ENCODE measurements at regions not wholly inside any gene's neighbourhood (a gene's known extent, or its start where the extent isn't known, plus 50 kb on each side); places are given as distances from the start of the nearest gene placed in this dataset.

DNA sequence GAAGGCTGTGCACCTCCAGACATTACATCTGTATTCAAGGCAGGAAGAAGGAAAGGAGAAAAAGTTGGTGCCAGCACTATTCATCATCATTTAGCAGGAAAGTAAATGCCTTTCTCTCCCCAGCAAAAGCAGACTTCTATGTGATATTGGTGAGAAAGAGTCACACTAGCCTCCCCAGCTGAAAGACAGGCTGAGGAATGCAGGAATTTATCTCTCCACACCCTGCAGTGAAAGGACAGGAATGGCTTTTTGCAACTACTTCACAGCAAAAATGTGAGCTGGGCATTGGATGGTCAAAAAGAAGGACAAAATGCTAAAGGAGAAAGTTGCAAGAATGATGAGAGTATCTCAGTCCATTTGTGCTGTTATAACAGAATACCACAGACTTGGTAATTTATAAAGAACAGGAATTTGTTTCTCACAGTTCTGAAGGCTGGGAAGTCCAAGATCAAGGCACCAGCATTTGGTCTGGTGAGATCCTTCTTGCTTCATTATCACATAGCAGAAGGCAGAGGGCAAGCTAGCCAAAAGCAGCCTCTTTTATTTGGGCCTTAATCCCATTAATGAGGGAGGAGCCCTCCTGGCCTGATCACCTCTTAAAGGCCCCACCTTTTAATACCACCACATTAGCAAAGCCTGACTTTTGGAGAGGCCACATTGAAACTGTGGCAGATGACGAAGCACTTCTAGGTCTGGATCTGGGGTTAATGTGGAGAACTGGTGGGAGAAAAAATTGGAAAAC lies 388.1 kb upstream of the SLC14A2 start:
- no peak overlapping the region for H3K4me3 Mint-ChIP-seq
- H3K27ac Mint-ChIP-seq, result no peak overlapping the region
- H3K4me1 Mint-ChIP-seq (ENCODE audit: unreplicated experiment), result no peaks in the 10 kb centered on the region
- no peak for DNase-seq (ENCODE audit: extremely low spot score, unreplicated experiment)
- no peaks in the 10 kb centered on the region for H3K36me3 Mint-ChIP-seq
- H3K27me3 Mint-ChIP-seq, result no peaks in the 10 kb centered on the region
- TF ChIP-seq, protein P1, sequence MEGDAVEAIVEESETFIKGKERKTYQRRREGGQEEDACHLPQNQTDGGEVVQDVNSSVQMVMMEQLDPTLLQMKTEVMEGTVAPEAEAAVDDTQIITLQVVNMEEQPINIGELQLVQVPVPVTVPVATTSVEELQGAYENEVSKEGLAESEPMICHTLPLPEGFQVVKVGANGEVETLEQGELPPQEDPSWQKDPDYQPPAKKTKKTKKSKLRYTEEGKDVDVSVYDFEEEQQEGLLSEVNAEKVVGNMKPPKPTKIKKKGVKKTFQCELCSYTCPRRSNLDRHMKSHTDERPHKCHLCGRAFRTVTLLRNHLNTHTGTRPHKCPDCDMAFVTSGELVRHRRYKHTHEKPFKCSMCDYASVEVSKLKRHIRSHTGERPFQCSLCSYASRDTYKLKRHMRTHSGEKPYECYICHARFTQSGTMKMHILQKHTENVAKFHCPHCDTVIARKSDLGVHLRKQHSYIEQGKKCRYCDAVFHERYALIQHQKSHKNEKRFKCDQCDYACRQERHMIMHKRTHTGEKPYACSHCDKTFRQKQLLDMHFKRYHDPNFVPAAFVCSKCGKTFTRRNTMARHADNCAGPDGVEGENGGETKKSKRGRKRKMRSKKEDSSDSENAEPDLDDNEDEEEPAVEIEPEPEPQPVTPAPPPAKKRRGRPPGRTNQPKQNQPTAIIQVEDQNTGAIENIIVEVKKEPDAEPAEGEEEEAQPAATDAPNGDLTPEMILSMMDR (conservative IDR thresholded peaks at IDR 0.05), result no peak
- H3K9me3 Mint-ChIP-seq, result no peaks in the 10 kb centered on the region

GRCh38 chr18:45228796-45229388 lies 386.4 kb upstream of the SLC14A2 start:
- no peak for DNase-seq (ENCODE audit: extremely low spot score, unreplicated experiment)
- Mint-ChIP-seq H3K36me3 (no peaks in the 10 kb centered on the region), H3K4me1 (ENCODE audit: unreplicated experiment) (no peaks in the 10 kb centered on the region), H3K27me3 (no peaks in the 10 kb centered on the region), H3K4me3 (no peak overlapping the region), H3K27ac (no peak overlapping the region), H3K9me3 (no peaks in the 10 kb centered on the region)
- TF ChIP-seq, protein P1 (conservative IDR thresholded peaks at IDR 0.05), result no peak

DNA sequence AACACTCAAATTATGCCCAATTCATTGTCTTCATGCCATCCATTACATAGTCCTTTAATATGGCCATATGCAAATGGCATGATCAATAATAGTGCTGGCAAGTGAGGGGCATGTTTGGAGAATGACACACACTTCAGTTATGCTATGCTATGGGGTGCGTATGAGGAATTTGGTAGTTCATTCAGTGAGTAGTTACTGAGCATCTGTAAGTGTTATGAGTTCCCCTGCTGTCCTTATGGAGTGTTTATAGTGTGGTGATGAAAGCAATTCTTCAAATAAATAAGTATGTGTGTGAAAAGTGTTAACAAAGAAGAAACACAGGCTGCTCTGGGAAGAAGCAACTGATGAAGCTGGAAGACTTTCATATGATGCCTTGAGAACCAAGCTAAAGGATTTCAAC lies 383.7 kb upstream of the SLC14A2 start:
- Mint-ChIP-seq H3K4me3 (no peak overlapping the region), H3K27ac (no peak overlapping the region), H3K36me3 (no peaks in the 10 kb centered on the region), H3K4me1 (ENCODE audit: unreplicated experiment) (no peaks in the 10 kb centered on the region), H3K9me3 (no peaks in the 10 kb centered on the region), H3K27me3 (no peaks in the 10 kb centered on the region)
- TF ChIP-seq, protein P1 (conservative IDR thresholded peaks at IDR 0.05), result no peak
- no peak for DNase-seq (ENCODE audit: extremely low spot score, unreplicated experiment)

- Mint-ChIP-seq H3K4me3 (no peak overlapping the region), H3K9me3 (no peaks in the 10 kb centered on the region), H3K4me1 (ENCODE audit: unreplicated experiment) (no peaks in the 10 kb centered on the region), H3K27me3 (no peaks in the 10 kb centered on the region), H3K36me3 (no peaks in the 10 kb centered on the region), H3K27ac (no peak overlapping the region)
- TF ChIP-seq, protein P1 (conservative IDR thresholded peaks at IDR 0.05), result no peak
- DNase-seq (ENCODE audit: extremely low spot score, unreplicated experiment), result no peak
Measured at GRCh38 chr18:45232061-45232460, 383.2 kb upstream of the SLC14A2 start.

DNA sequence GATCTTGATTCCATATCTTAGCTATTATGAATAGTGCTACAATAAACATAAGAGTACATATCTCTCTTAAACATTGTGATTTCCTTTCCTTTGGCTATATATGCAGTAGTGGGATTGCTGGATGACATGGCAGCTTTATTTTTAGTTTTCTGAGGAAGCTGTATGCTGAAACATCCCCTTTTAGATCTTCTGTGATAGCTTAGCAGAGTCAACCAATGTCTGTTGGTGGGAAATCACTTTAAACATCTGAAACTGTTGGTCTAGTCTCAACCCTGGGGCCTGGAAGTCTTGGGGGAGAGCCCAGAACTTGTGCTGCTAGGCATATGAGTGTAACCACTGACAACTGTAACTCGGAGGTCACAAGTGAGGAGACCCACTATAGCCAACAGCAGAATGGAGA lies 378.6 kb upstream of the SLC14A2 start:
- H3K4me1 Mint-ChIP-seq (ENCODE audit: unreplicated experiment), result peaks cover 4% of the 10 kb centered on the region
- H3K9me3 Mint-ChIP-seq, result no peaks in the 10 kb centered on the region
- no peak for DNase-seq (ENCODE audit: extremely low spot score, unreplicated experiment)
- no peaks in the 10 kb centered on the region for H3K36me3 Mint-ChIP-seq
- TF ChIP-seq, protein P1 (conservative IDR thresholded peaks at IDR 0.05), result no peak
- H3K4me3 Mint-ChIP-seq, result no peak overlapping the region
- H3K27ac Mint-ChIP-seq, result no peak overlapping the region
- H3K27me3 Mint-ChIP-seq, result no peaks in the 10 kb centered on the region
